Mesenchymal stem cell (in vitro differentiated cells and primary cell): ENCODE measurements at regions not wholly inside any gene's neighbourhood (a gene's known extent, or its start where the extent isn't known, plus 50 kb on each side); places are given as distances from the start of the nearest gene placed in this dataset.
"Not testable (repeated sequence)": the region's sequence is repeated elsewhere in the genome, so short reads cannot be mapped to it uniquely, and the experiment has no call there.

Source experiments
- DNase-seq: peaks from one replicate; pipeline ENCODE4 v3.0.0-alpha.2; 2013
- H2AFZ ChIP-seq: one replicate; pipeline ENCODE4 v1.6.1; 2013; ENCODE audit warnings: low read depth, mild to moderate bottlenecking, control low read depth, inconsistent platforms, low read length, moderate library complexity
- H2AK5ac ChIP-seq: 2 replicates; pipeline ENCODE4 v1.6.1; 2013; ENCODE audit warnings: low read length, moderate library complexity, mild to moderate bottlenecking, inconsistent platforms; ENCODE audit not compliant: severe bottlenecking
- H2BK120ac ChIP-seq: one replicate; pipeline ENCODE4 v1.6.1; 2013; ENCODE audit warnings: low read depth, mild to moderate bottlenecking, inconsistent platforms, low read length, moderate library complexity
- H2BK12ac ChIP-seq, 2 experiments: one replicate each; pipeline ENCODE4 v1.6.1; 2013; ENCODE audit warnings: inconsistent platforms in 2 of 2, low read length in 2 of 2, mild to moderate bottlenecking in 2 of 2, moderate library complexity in 2 of 2, control low read depth in 1 of 2
- H2BK15ac ChIP-seq: one replicate; pipeline ENCODE4 v1.6.1; 2013; ENCODE audit warnings: mild to moderate bottlenecking, low read depth, inconsistent platforms; ENCODE audit not compliant: poor library complexity, severe bottlenecking
- H2BK5ac ChIP-seq: 2 replicates; pipeline ENCODE4 v1.6.1; 2013; ENCODE audit warnings: low read depth, mild to moderate bottlenecking, low read length, control low read depth, inconsistent platforms; ENCODE audit not compliant: poor library complexity, severe bottlenecking
- H3K14ac ChIP-seq, 2 experiments: one replicate each; pipeline ENCODE4 v1.6.1; 2013; ENCODE audit warnings: inconsistent platforms in 2 of 2, low read length in 2 of 2, control low read depth in 1 of 2, mild to moderate bottlenecking in 1 of 2, moderate library complexity in 1 of 2
- H3K18ac ChIP-seq, 2 experiments: one replicate each; pipeline ENCODE4 v1.6.1; 2013; ENCODE audit warnings: inconsistent platforms in 2 of 2, low read length in 2 of 2, control low read depth in 1 of 2, low read depth in 1 of 2, mild to moderate bottlenecking in 1 of 2
- H3K23ac ChIP-seq, 2 experiments: one replicate each; pipeline ENCODE4 v1.6.1; 2013; ENCODE audit warnings: inconsistent platforms in 2 of 2, low read length in 2 of 2, mild to moderate bottlenecking in 2 of 2, moderate library complexity in 2 of 2, control low read depth in 1 of 2
- H3K27ac ChIP-seq: 2 replicates; pipeline ENCODE4 v1.5.1; 2013; ENCODE audit warnings: mild to moderate bottlenecking, moderate library complexity, low read length, control low read depth, inconsistent platforms; ENCODE audit not compliant: poor library complexity, severe bottlenecking
- H3K27me3 ChIP-seq, 2 experiments: 2 replicates each; pipeline versions ENCODE4 v1.6.1 to v1.7.0; 2013; ENCODE audit warnings: low read length in 2 of 2, mild to moderate bottlenecking in 2 of 2, moderate library complexity in 2 of 2, control low read depth in 1 of 2, inconsistent platforms in 1 of 2; ENCODE audit not compliant: control insufficient read depth in 1 of 2, insufficient read depth in 1 of 2
- H3K36me3 ChIP-seq, 2 experiments: 2 replicates each; pipeline versions ENCODE4 v1.6.1 to v1.7.0; 2013; ENCODE audit warnings: low read length in 2 of 2, control low read depth in 1 of 2, inconsistent platforms in 1 of 2, low read depth in 1 of 2, mild to moderate bottlenecking in 1 of 2; ENCODE audit not compliant: insufficient read depth in 2 of 2, control insufficient read depth in 1 of 2
- H3K4ac ChIP-seq, 2 experiments: one replicate each; pipeline ENCODE4 v1.6.1; 2013; ENCODE audit warnings: inconsistent platforms in 2 of 2, low read length in 2 of 2, mild to moderate bottlenecking in 2 of 2, moderate library complexity in 2 of 2, control low read depth in 1 of 2, low read depth in 1 of 2
- H3K4me1 ChIP-seq: 2 replicates; pipeline ENCODE4 v1.6.1; 2013; ENCODE audit warnings: low read depth, low read length, control low read depth; ENCODE audit not compliant: control insufficient read depth, insufficient read depth
- H3K4me2 ChIP-seq: 2 replicates; pipeline ENCODE4 v1.6.1; 2013; ENCODE audit warnings: low read length, mild to moderate bottlenecking, inconsistent platforms; ENCODE audit not compliant: poor library complexity, severe bottlenecking
- H3K4me3 ChIP-seq, 2 experiments: 2 replicates each; pipeline versions ENCODE4 v1.5.1 to v1.7.0; 2013; ENCODE audit warnings: low read length in 2 of 2, mild to moderate bottlenecking in 2 of 2, control low read depth in 1 of 2, low read depth in 1 of 2; ENCODE audit not compliant: insufficient read depth in 1 of 2
- H3K79me1 ChIP-seq: replicated peaks from 2 replicates; pipeline ENCODE4 v1.6.1; 2013; ENCODE audit warnings: mild to moderate bottlenecking, control low read depth, low read length, inconsistent platforms; ENCODE audit not compliant: poor library complexity, severe bottlenecking
- H3K9ac ChIP-seq: 2 replicates; pipeline ENCODE4 v1.7.0; 2013; ENCODE audit warnings: mild to moderate bottlenecking, low read length, moderate library complexity
- H3K9me3 ChIP-seq: 2 replicates; pipeline ENCODE4 v1.7.0; 2013; ENCODE audit warnings: mild to moderate bottlenecking, low read length; ENCODE audit not compliant: control insufficient read depth
- H4K8ac ChIP-seq: one replicate; pipeline ENCODE4 v1.6.1; 2013; ENCODE audit warnings: inconsistent platforms, mild to moderate bottlenecking, low read length, moderate library complexity
- H4K91ac ChIP-seq: one replicate; pipeline ENCODE4 v1.6.1; 2013; ENCODE audit warnings: mild to moderate bottlenecking, low read length, inconsistent platforms
- WGBS: methylation state at CpG from one replicate; pipeline ENCODE4 v1.1.7; 2013; ENCODE audit warnings: mixed read lengths; 5-methylcytosine and 5-hydroxymethylcytosine counted together

DNA sequence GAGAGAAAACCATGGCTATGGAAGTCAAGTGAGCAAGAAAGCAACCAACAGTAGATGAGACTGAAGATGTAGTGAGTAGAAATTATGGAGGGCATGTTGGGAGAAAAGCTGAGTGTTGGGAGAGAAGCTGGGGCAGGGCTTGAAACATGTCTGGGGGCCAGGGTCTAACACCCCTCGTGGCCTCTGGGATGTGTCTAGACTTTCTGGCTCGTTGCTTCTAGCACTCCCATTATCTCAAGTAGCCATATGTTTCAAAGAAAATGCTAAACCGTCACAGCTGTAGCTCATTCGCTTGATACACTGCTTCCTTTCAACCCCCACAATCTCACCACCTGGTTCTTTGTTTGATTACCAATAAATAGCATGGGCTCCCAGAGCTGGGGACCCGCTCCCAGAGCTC is 83.8 kb upstream of the BCHE start:
- Histone ChIP-seq H3K4me1 (no peaks in the 10 kb centered on the region), H2BK15ac (no peak overlapping the region), H2BK5ac (no peak overlapping the region), H3K14ac (no peak overlapping the region), H3K18ac (no peak overlapping the region), H4K8ac (no peak overlapping the region), H3K23ac (no peak overlapping the region), H3K9me3 (peaks cover 5% of the 10 kb centered on the region), H2BK120ac (no peak overlapping the region), H3K79me1 (no peaks in the 10 kb centered on the region), H2BK12ac (no peak overlapping the region), H3K27ac (no peak overlapping the region), H3K4ac (no peak overlapping the region), H3K9ac (no peak overlapping the region), H3K27me3 (no peaks in the 10 kb centered on the region), H2AK5ac (no peak overlapping the region), H4K91ac (no peak overlapping the region), H2AFZ (no peak overlapping the region), H3K4me2 (no peak overlapping the region), H3K36me3 (no peaks in the 10 kb centered on the region), H3K4me3 (no peak overlapping the region)
- DNase-seq: no peak
- WGBS: 73% methylated on average over 5 of the region's 5 CpGs

DNA sequence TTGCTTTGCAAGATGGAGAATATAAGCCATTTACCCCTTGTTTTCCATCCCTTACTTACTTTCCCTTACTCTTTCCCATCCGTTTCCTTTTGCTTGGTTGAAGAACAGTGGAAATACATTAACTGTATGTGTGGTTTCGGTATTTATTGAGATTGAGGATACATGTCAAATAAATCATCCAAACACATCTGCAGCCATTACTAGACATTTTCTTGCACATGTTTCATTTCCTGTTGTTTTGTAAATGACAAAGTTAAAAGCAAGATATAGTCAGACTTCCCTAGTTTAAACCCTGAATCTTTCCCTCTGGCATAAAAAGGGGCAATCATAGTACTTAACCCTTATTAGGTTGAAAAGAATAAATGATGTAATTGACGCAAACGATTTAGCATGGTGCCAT is 82.1 kb upstream of the BCHE start:
- Histone ChIP-seq H2AK5ac (no peak overlapping the region), H3K4me2 (no peak overlapping the region), H3K36me3 (no peaks in the 10 kb centered on the region), H4K8ac (no peak overlapping the region), H3K9me3 (peaks cover 5% of the 10 kb centered on the region), H2AFZ (no peak overlapping the region), H3K23ac (no peak overlapping the region), H3K4me3 (no peak overlapping the region), H2BK120ac (no peak overlapping the region), H3K9ac (no peak overlapping the region), H3K79me1 (no peaks in the 10 kb centered on the region), H3K14ac (no peak overlapping the region), H3K4ac (no peak overlapping the region), H3K27ac (no peak overlapping the region), H2BK12ac (no peak overlapping the region), H2BK15ac (no peak overlapping the region), H2BK5ac (no peak overlapping the region), H3K27me3 (no peaks in the 10 kb centered on the region), H3K4me1 (no peaks in the 10 kb centered on the region), H4K91ac (no peak overlapping the region), H3K18ac (no peak overlapping the region)
- DNase-seq: peak; percentile 34
- no CpG with 5 or more reads among the region's 4 CpGs for WGBS

DNA sequence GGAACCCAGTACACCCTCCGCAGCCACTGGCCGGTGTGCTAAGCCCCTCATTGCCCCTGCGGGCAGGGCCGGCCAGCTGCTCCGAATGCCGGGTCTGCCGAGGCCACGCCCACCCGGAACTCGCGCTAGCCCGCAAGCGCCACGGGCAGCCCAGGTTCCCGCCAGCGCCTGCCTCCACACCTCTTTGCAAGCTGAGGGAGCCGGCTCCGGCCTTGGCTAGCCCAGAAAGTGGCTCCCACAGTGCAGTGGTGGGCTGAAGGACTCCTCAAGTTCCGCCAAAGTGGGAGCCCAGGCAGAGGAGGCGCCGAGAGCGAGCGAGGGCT is 81.4 kb upstream of the BCHE start:
- Histone ChIP-seq H3K4me3 (no peak overlapping the region), H3K4ac (no peak overlapping the region), H2BK5ac (no peak overlapping the region), H3K9ac (no peak overlapping the region), H3K27ac (no peak overlapping the region), H3K23ac (no peak overlapping the region), H4K8ac (no peak overlapping the region), H3K36me3 (no peaks in the 10 kb centered on the region), H3K4me1 (no peaks in the 10 kb centered on the region), H3K9me3 (peaks cover 5% of the 10 kb centered on the region), H3K79me1 (no peaks in the 10 kb centered on the region), H2AK5ac (no peak overlapping the region), H3K27me3 (no peaks in the 10 kb centered on the region), H4K91ac (no peak overlapping the region), H3K4me2 (no peak overlapping the region), H2BK120ac (no peak overlapping the region), H3K18ac (peak overlapping the region in 1 of 2 experiments; percentile 43), H2AFZ (no peak overlapping the region), H2BK12ac (peak overlapping the region in 1 of 2 experiments; percentile 37), H2BK15ac (no peak overlapping the region), H3K14ac (peak overlapping the region in 1 of 2 experiments; percentile 57)
- no peak for DNase-seq
- WGBS: 98% methylated on average over 22 of the region's 23 CpGs

DNA sequence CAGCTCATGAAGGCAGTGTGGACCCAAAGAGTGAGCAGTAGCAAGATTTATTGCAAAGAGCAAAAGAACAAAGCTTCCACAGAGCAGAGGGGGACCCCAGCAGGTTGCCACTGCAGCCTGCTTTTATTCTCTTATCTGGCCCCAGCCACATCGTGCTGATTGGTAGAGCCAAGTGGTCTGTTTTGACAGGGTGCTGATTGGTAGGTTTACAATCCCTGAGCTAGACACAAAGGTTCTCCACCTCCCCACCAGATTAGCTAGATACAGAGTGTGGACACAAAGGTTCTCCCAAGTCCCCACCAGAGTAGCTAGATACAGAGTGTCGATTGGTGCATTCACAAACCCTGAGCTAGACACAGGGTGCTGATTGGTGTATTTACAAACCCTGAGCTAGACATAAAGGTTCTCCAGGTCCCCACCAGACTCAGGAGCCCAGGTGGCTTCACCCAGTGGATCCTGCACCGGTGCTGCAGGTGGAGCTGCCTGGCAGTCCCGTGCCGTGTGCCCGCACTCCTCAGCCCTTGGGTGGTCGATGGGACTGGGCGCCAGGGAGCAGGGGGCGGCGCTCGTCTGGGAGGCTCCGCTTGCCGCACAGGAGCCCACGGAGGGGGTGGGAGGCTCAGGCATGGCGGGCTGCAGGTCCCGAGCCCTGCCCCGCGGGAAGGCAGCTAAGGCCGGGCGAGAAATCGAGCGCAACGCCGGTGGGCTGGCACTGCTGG is 80.9 kb upstream of the BCHE start:
- H2AK5ac ChIP-seq, H3K9me3 ChIP-seq, H3K23ac ChIP-seq, DNase-seq, H3K14ac ChIP-seq, H2BK120ac ChIP-seq, H3K4me2 ChIP-seq, H2AFZ ChIP-seq, H3K4ac ChIP-seq, H3K27me3 ChIP-seq, H3K18ac ChIP-seq, H3K4me1 ChIP-seq, H2BK15ac ChIP-seq, H2BK12ac ChIP-seq, H4K91ac ChIP-seq, H4K8ac ChIP-seq, H3K79me1 ChIP-seq, H3K9ac ChIP-seq, H2BK5ac ChIP-seq, H3K36me3 ChIP-seq, H3K4me3 ChIP-seq, H3K27ac ChIP-seq: not testable (repeated sequence)
- WGBS: 98% methylated on average over 24 of the region's 24 CpGs
